Thyroid gland (tissue), 4 donors: ENCODE measurements at regions not wholly inside any gene's neighbourhood (a gene's known extent, or its start where the extent isn't known, plus 50 kb on each side); places are given as distances from the start of the nearest gene placed in this dataset.
"Not testable (repeated sequence)": the region's sequence is repeated elsewhere in the genome, so short reads cannot be mapped to it uniquely, and the experiment has no call there.

Source experiments
- DNase-seq, 2 donors: peaks; one replicate each; pipeline ENCODE4 v3.0.0-alpha.2; 2019
- H3K27ac ChIP-seq, 3 donors: fragments of 200-600 bp; sonication (generic); 1 replicate in 2 of 3; 2 replicates in 1 of 3; pipeline ENCODE4 v1.5.1; 2016 to 2019; ENCODE audit warnings: mild to moderate bottlenecking in 1 of 3, moderate library complexity in 1 of 3
- H3K27me3 ChIP-seq: fragments of 200-600 bp; sonication (generic); one replicate; pipeline ENCODE4 v1.5.1; 2019
- H3K36me3 ChIP-seq, 2 donors: fragments of 200-600 bp; sonication (generic); one replicate each; pipeline ENCODE4 v1.5.1; 2016 to 2019
- H3K4me1 ChIP-seq, 2 donors: fragments of 200-600 bp; sonication (generic); one replicate each; pipeline ENCODE4 v1.5.1; 2017 to 2019
- H3K4me3 ChIP-seq, 3 donors: fragments of 200-600 bp; sonication (generic); replicated peaks in 1 of 3; 1 replicate in 2 of 3; 2 replicates in 1 of 3; pipeline ENCODE4 v1.5.1; 2016; ENCODE audit warnings: mild to moderate bottlenecking in 1 of 3
- H3K9me3 ChIP-seq: fragments of 200-600 bp; sonication (generic); one replicate; pipeline ENCODE4 v1.5.1; 2017
- CTCF ChIP-seq, 6 experiments: fragments of 200-600 bp in 3 of 6; fragments of 450-650 bp in 3 of 6; sonication (generic) in 3 of 6; IDR thresholded peaks; one replicate each; pipeline ENCODE4 v1.5.1; 2016 to 2019; ENCODE audit warnings: antibody characterized with exemption in 6 of 6, mild to moderate bottlenecking in 2 of 6, inconsistent platforms in 1 of 6, moderate library complexity in 1 of 6
- POLR2A ChIP-seq, 2 donors: fragments of 450-650 bp; IDR thresholded peaks; one replicate each; pipeline ENCODE4 v1.6.1; 2017; ENCODE audit warnings: antibody characterized with exemption in 2 of 2, mild to moderate bottlenecking in 2 of 2, moderate library complexity in 1 of 2
- WGBS, 2 donors: methylation state at CpG; one replicate each; pipeline ENCODE4 v1.1.5; 2017; 5-methylcytosine and 5-hydroxymethylcytosine counted together
- intact Hi-C: fragments of 100-400 bp; cut with DNase I; formaldehyde crosslinking; loops from one replicate; pipeline ENCODE4 v1.15.1; 2023

- intact Hi-C loops, result no loop called here
- Histone ChIP-seq H3K36me3 (no peaks in the 10 kb centered on the region), H3K4me1 (no peaks in the 10 kb centered on the region), H3K4me3 (no peak overlapping the region), H3K27me3 (no peaks in the 10 kb centered on the region), H3K9me3 (no peaks in the 10 kb centered on the region), H3K27ac (no peak overlapping the region)
- TF ChIP-seq POLR2A (IDR thresholded peaks at IDR 0.05), result no peak
- no peak for TF ChIP-seq CTCF (IDR thresholded peaks at IDR 0.05)
- 60 to 64% methylated on average over 11 of the region's 11 CpGs for WGBS, 2 donors
- no peak for DNase-seq
Observed at GRCh38 chr2:89837962-89838625, 1146.6 kb downstream of the RPIA start.

GRCh38 chr2:89840175-89840574 is 1148.7 kb downstream of the RPIA start:
- intact Hi-C loops, H3K27me3 ChIP-seq, H3K9me3 ChIP-seq, DNase-seq, H3K4me1 ChIP-seq, H3K36me3 ChIP-seq, H3K27ac ChIP-seq, H3K4me3 ChIP-seq: not testable (repeated sequence)
- WGBS, 2 donors, result 66 to 71% methylated on average over 9 of the region's 9 CpGs

- H3K4me3 ChIP-seq, intact Hi-C loops, H3K27me3 ChIP-seq, H3K4me1 ChIP-seq, H3K27ac ChIP-seq, H3K36me3 ChIP-seq, H3K9me3 ChIP-seq, DNase-seq: not testable (repeated sequence)
- WGBS, 2 donors, result 55 to 59% methylated on average over 10 of the region's 10 CpGs
Observed at GRCh38 chr2:89840781-89841475, 1149.5 kb downstream of the RPIA start.

GRCh38 chr2:89841476-89841840 is 1150.0 kb downstream of the RPIA start:
- no peak overlapping the region for H3K4me3 ChIP-seq
- no peaks in the 10 kb centered on the region for H3K9me3 ChIP-seq
- TF ChIP-seq POLR2A (IDR thresholded peaks at IDR 0.05) (no peak), CTCF (IDR thresholded peaks at IDR 0.05) (no peak)
- no peak overlapping the region for H3K27ac ChIP-seq
- DNase-seq, result no peak
- WGBS, 2 donors, result 61 to 62% methylated on average over 3 of the region's 3 CpGs
- no peaks in the 10 kb centered on the region for H3K4me1 ChIP-seq
- intact Hi-C loops, result no loop called here
- H3K27me3 ChIP-seq, result no peaks in the 10 kb centered on the region
- H3K36me3 ChIP-seq, result no peaks in the 10 kb centered on the region

GRCh38 chr2:89842180-89842908 is 1150.9 kb downstream of the RPIA start:
- Histone ChIP-seq H3K4me3 (no peak overlapping the region), H3K27ac (no peak overlapping the region), H3K27me3 (no peaks in the 10 kb centered on the region), H3K9me3 (no peaks in the 10 kb centered on the region), H3K36me3 (no peaks in the 10 kb centered on the region), H3K4me1 (no peaks in the 10 kb centered on the region)
- TF ChIP-seq POLR2A (IDR thresholded peaks at IDR 0.05), result no peak
- TF ChIP-seq CTCF (IDR thresholded peaks at IDR 0.05), result no peak
- no peak for DNase-seq
- intact Hi-C loops, result no loop called here
- WGBS, 2 donors, result 52 to 53% methylated on average over 9 of the region's 9 CpGs
